ENCODE measurements at regions not wholly inside any gene's neighbourhood (a gene's known extent, or its start where the extent isn't known, plus 50 kb on each side); places are given as distances from the start of the nearest gene placed in this dataset.

DNA sequence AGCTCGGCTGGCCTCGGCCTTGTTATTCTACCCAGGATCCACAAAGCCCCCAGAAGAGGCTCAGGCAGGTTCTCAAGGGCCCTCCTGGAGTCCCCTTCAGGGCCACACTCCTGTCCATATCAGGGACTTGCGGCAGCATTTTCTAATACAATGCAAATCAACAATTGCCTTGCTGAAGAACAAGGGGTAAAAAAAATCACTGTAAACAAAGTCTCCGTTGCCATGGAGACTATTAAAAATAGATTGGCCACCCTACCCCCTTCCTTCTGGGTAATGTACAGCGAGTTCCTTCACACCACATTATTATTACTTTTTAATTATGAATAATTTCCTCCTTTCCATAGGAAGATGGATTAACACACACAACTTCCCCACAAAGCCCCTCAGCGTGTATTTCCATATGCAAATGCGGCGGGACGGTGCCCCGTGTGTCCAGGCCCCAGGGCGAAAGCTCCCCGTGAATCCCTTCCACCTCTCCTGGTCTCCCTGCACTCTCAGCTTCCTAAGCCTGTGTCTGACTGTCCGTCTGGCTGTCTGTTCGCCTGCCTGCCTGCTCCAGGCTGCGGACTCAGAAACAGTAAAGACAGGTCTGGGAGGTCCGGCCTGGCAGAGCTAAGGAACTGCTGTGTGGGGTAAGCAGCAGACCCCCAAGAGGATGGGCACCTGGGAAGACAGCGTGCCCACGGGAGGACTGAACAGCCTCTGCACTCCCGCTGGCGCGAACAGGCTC lies 196.6 kb downstream of the RBFOX3 start:
- no peak; the same call in 1 of the 2 replicates for ATAC-seq
- Mint-ChIP-seq H3K27ac (no peak overlapping the region), H3K27me3 (ENCODE audit: low read depth) (no peaks in the 10 kb centered on the region), H3K4me3 (no peak overlapping the region), H3K36me3 (no peaks in the 10 kb centered on the region), H3K9me3 (no peaks in the 10 kb centered on the region), H3K4me1 (peaks cover 8% of the 10 kb centered on the region; the same call in 1 of the 2 replicates)
- DNase-seq (ENCODE audit: low spot score): no peak
- ChIA-PET CTCF (interaction anchor here (0.7 to 3.2 kb wide), 14 partner anchors 13 to 332 kb away, joined by 3 to 28 read pairs (median 3); no protein-coding TSS in a partner anchor), POLR2A (no interaction called here)
- TF ChIP-seq CBFB (CRISPR knock-in tag; IDR thresholded peaks at IDR 0.05; ENCODE audit: low read depth) (no peak), RORB (CRISPR knock-in tag; IDR thresholded peaks at IDR 0.05) (no peak), GRHL2 (CRISPR knock-in tag; IDR thresholded peaks at IDR 0.05; ENCODE audit: insufficient replicate concordance, severe bottlenecking) (no peak), ZNF219 (CRISPR knock-in tag; IDR thresholded peaks at IDR 0.05; ENCODE audit: borderline replicate concordance) (no peak), SMAD4 (CRISPR knock-in tag; IDR thresholded peaks at IDR 0.05) (no peak)
- TF ChIP-seq, protein P1, sequence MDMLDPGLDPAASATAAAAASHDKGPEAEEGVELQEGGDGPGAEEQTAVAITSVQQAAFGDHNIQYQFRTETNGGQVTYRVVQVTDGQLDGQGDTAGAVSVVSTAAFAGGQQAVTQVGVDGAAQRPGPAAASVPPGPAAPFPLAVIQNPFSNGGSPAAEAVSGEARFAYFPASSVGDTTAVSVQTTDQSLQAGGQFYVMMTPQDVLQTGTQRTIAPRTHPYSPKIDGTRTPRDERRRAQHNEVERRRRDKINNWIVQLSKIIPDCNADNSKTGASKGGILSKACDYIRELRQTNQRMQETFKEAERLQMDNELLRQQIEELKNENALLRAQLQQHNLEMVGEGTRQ (CRISPR knock-in tag; IDR thresholded peaks at IDR 0.05): no peak
- TF ChIP-seq, protein P2, sequence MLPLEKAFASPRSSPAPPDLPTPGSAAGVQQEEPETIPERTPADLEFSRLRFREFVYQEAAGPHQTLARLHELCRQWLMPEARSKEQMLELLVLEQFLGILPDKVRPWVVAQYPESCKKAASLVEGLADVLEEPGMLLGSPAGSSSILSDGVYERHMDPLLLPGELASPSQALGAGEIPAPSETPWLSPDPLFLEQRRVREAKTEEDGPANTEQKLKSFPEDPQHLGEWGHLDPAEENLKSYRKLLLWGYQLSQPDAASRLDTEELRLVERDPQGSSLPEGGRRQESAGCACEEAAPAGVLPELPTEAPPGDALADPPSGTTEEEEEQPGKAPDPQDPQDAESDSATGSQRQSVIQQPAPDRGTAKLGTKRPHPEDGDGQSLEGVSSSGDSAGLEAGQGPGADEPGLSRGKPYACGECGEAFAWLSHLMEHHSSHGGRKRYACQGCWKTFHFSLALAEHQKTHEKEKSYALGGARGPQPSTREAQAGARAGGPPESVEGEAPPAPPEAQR (CRISPR knock-in tag; IDR thresholded peaks at IDR 0.05): no peak
- TF ChIP-seq, protein P3, sequence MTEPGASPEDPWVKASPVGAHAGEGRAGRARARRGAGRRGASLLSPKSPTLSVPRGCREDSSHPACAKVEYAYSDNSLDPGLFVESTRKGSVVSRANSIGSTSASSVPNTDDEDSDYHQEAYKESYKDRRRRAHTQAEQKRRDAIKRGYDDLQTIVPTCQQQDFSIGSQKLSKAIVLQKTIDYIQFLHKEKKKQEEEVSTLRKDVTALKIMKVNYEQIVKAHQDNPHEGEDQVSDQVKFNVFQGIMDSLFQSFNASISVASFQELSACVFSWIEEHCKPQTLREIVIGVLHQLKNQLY (CRISPR knock-in tag; IDR thresholded peaks at IDR 0.05): no peak
- TF ChIP-seq, protein P4, sequence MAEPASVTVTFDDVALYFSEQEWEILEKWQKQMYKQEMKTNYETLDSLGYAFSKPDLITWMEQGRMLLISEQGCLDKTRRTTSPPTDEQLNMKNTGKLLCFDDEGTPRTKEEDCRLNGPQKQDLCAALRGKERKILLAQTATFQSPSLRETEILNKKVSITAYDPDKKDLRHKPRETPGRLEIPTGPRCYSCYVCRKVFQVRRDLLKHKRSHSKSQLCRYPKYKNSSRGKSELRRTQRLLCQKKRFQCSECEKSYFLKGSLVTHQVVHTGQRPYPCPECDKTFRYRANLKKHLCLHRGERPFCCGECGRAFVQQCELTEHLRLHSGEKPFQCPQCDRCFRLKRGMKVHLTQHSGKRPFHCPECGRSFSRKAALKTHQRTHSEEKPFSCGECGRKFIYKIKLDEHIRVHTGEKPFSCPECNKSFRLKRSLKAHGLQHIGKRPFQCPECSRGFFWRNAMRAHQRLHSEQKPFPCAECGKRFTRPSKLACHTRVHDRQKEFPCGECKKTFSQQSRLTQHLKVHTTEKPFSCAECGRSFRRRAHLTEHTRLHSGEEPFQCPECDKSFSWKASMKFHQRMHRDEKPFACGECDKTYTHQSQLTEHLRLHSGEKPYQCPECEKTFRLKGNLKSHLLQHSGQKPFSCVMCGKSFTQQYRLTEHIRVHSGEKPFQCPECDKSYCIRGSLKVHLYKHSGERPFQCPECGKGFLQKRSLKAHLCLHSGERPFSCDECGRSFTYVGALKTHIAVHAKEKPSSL (CRISPR knock-in tag; conservative IDR thresholded peaks at IDR 0.05): no peak
- TF ChIP-seq, protein P5, sequence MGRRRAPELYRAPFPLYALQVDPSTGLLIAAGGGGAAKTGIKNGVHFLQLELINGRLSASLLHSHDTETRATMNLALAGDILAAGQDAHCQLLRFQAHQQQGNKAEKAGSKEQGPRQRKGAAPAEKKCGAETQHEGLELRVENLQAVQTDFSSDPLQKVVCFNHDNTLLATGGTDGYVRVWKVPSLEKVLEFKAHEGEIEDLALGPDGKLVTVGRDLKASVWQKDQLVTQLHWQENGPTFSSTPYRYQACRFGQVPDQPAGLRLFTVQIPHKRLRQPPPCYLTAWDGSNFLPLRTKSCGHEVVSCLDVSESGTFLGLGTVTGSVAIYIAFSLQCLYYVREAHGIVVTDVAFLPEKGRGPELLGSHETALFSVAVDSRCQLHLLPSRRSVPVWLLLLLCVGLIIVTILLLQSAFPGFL (CRISPR knock-in tag; IDR thresholded peaks at IDR 0.05; ENCODE audit: borderline replicate concordance): no peak
- TF ChIP-seq, protein P6, sequence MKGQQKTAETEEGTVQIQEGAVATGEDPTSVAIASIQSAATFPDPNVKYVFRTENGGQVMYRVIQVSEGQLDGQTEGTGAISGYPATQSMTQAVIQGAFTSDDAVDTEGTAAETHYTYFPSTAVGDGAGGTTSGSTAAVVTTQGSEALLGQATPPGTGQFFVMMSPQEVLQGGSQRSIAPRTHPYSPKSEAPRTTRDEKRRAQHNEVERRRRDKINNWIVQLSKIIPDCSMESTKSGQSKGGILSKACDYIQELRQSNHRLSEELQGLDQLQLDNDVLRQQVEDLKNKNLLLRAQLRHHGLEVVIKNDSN (CRISPR knock-in tag; IDR thresholded peaks at IDR 0.05): no peak
- TF ChIP-seq, protein P7, sequence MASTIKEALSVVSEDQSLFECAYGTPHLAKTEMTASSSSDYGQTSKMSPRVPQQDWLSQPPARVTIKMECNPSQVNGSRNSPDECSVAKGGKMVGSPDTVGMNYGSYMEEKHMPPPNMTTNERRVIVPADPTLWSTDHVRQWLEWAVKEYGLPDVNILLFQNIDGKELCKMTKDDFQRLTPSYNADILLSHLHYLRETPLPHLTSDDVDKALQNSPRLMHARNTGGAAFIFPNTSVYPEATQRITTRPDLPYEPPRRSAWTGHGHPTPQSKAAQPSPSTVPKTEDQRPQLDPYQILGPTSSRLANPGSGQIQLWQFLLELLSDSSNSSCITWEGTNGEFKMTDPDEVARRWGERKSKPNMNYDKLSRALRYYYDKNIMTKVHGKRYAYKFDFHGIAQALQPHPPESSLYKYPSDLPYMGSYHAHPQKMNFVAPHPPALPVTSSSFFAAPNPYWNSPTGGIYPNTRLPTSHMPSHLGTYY (CRISPR knock-in tag; IDR thresholded peaks at IDR 0.05): no peak

DNA sequence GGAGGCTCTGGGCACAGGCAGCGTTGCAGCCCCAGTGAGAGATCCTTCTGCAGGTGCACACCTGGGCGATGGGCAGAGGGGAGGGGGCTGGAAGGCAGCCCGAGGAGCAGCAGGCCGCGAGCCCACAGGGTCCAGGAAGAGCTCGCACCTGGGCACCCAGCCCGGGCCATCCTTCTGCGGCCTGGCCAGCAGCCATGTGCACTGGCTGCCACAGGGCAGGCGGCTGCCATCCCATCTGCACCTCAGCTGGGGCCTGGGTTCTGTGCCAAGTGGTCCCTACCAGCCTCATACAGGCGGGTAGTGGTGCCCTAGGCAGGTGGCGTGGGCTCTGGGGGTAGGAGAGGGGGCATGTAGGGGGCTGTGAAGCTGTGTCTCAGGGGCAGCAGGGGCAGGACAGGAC lies 197.2 kb downstream of the RBFOX3 start:
- POLR2A ChIA-PET: no interaction called here
- ATAC-seq: no peak
- TF ChIP-seq ZNF263 (CRISPR knock-in tag; IDR thresholded peaks at IDR 0.05; ENCODE audit: low read depth) (no peak), ETV6 (CRISPR knock-in tag; IDR thresholded peaks at IDR 0.05) (no peak), FOXK1 (CRISPR knock-in tag; IDR thresholded peaks at IDR 0.05) (no peak), NR1H2 (CRISPR knock-in tag; IDR thresholded peaks at IDR 0.05) (no peak), CREM (CRISPR knock-in tag; IDR thresholded peaks at IDR 0.05) (no peak)
- TF ChIP-seq, protein P8, sequence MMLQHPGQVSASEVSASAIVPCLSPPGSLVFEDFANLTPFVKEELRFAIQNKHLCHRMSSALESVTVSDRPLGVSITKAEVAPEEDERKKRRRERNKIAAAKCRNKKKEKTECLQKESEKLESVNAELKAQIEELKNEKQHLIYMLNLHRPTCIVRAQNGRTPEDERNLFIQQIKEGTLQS (CRISPR knock-in tag; conservative IDR thresholded peaks at IDR 0.05): no peak
- TF ChIP-seq, protein P9, sequence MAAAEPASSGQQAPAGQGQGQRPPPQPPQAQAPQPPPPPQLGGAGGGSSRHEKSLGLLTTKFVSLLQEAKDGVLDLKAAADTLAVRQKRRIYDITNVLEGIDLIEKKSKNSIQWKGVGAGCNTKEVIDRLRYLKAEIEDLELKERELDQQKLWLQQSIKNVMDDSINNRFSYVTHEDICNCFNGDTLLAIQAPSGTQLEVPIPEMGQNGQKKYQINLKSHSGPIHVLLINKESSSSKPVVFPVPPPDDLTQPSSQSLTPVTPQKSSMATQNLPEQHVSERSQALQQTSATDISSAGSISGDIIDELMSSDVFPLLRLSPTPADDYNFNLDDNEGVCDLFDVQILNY (CRISPR knock-in tag; IDR thresholded peaks at IDR 0.05): no peak
- TF ChIP-seq, protein P10, sequence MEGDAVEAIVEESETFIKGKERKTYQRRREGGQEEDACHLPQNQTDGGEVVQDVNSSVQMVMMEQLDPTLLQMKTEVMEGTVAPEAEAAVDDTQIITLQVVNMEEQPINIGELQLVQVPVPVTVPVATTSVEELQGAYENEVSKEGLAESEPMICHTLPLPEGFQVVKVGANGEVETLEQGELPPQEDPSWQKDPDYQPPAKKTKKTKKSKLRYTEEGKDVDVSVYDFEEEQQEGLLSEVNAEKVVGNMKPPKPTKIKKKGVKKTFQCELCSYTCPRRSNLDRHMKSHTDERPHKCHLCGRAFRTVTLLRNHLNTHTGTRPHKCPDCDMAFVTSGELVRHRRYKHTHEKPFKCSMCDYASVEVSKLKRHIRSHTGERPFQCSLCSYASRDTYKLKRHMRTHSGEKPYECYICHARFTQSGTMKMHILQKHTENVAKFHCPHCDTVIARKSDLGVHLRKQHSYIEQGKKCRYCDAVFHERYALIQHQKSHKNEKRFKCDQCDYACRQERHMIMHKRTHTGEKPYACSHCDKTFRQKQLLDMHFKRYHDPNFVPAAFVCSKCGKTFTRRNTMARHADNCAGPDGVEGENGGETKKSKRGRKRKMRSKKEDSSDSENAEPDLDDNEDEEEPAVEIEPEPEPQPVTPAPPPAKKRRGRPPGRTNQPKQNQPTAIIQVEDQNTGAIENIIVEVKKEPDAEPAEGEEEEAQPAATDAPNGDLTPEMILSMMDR (IDR thresholded peaks at IDR 0.05): no peak

More for the DNA sequence above, 197.2 kb downstream of the RBFOX3 start:
- Mint-ChIP-seq H3K4me3 (no peak overlapping the region), H3K4me1 (peaks cover 8% of the 10 kb centered on the region; the same call in 1 of the 2 replicates), H3K27me3 (ENCODE audit: low read depth) (no peaks in the 10 kb centered on the region), H3K36me3 (no peaks in the 10 kb centered on the region), H3K9me3 (no peaks in the 10 kb centered on the region), H3K27ac (no peak overlapping the region)
- CTCF ChIA-PET: interaction anchor here (1.1 to 3.2 kb wide), 5 partner anchors 12 to 295 kb away, joined by 3 to 28 read pairs (median 7); no protein-coding TSS in a partner anchor
- no peak for DNase-seq (ENCODE audit: low spot score)

Measured in WTC11 (cell line).